ENCODE measurements at regions not wholly inside any gene's neighbourhood (a gene's known extent, or its start where the extent isn't known, plus 50 kb on each side); places are given as distances from the start of the nearest gene placed in this dataset.

- no peak for DNase-seq (ENCODE audit: low spot score in 2 of 2)
- TF ChIP-seq CTCF (IDR thresholded peaks at IDR 0.05) = no peak
- no peaks in the 10 kb centered on the region for H3K36me3 ChIP-seq
- H3K27me3 ChIP-seq = no peaks in the 10 kb centered on the region
- H3K27ac ChIP-seq = no peak overlapping the region
- no peaks in the 10 kb centered on the region for H3K4me1 ChIP-seq
- H3K9me3 ChIP-seq = no peaks in the 10 kb centered on the region
- intact Hi-C loops (cut with DNase I) = no loop called here
- H3K4me3 ChIP-seq = no peak overlapping the region
Measured at GRCh38 chr6:169388395-169389166, 134.9 kb upstream of the THBS2 start.

GRCh38 chr6:169387809-169388383 is 134.2 kb upstream of the THBS2 start:
- Histone ChIP-seq H3K9me3 (no peaks in the 10 kb centered on the region), H3K4me3 (no peak overlapping the region), H3K27me3 (no peaks in the 10 kb centered on the region), H3K4me1 (no peaks in the 10 kb centered on the region), H3K27ac (no peak overlapping the region), H3K36me3 (no peaks in the 10 kb centered on the region)
- no peak for TF ChIP-seq CTCF (IDR thresholded peaks at IDR 0.05)
- DNase-seq (ENCODE audit: low spot score in 2 of 2) = no peak
- intact Hi-C loops (cut with DNase I) = no loop called here

GRCh38 chr6:169386411-169387057 is 132.9 kb upstream of the THBS2 start:
- no peak overlapping the region for H3K4me3 ChIP-seq
- no peak for DNase-seq (ENCODE audit: low spot score in 2 of 2)
- TF ChIP-seq CTCF (IDR thresholded peaks at IDR 0.05) = no peak
- H3K27ac ChIP-seq = no peak overlapping the region
- no peaks in the 10 kb centered on the region for H3K27me3 ChIP-seq
- H3K9me3 ChIP-seq = no peaks in the 10 kb centered on the region
- H3K4me1 ChIP-seq = no peaks in the 10 kb centered on the region
- no peaks in the 10 kb centered on the region for H3K36me3 ChIP-seq
- intact Hi-C loops (cut with DNase I) = no loop called here

- Histone ChIP-seq H3K36me3 (no peaks in the 10 kb centered on the region), H3K27ac (no peak overlapping the region), H3K4me1 (no peaks in the 10 kb centered on the region), H3K4me3 (no peak overlapping the region), H3K9me3 (no peaks in the 10 kb centered on the region), H3K27me3 (no peaks in the 10 kb centered on the region)
- no peak for DNase-seq (ENCODE audit: low spot score in 2 of 2)
- intact Hi-C loops (cut with DNase I) = no loop called here
- TF ChIP-seq CTCF (IDR thresholded peaks at IDR 0.05) = no peak
Measured at GRCh38 chr6:169385237-169385880, 131.7 kb upstream of the THBS2 start.

DNA sequence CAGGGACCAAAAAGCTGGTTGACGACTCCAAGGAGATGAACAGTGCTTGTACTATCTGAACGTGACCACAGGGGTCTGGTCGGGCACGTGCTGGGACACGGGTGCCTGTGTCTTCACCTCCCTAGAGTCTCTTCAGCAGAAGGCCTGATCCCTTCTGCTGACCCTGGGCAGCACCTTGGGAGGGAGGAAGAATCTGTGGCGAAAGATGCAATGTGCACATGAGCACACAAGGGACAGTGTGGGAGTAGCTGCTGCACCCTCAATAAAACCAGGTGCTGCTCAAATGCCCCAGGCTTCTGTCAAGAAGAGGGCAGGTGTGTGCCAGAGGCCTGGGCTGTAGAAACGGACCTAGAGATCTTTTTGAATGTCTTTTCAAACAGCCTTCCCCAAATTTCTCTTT is 130.6 kb upstream of the THBS2 start:
- H3K36me3 ChIP-seq = no peaks in the 10 kb centered on the region
- no peak overlapping the region for H3K27ac ChIP-seq
- H3K4me1 ChIP-seq = no peaks in the 10 kb centered on the region
- no peaks in the 10 kb centered on the region for H3K9me3 ChIP-seq
- no peaks in the 10 kb centered on the region for H3K27me3 ChIP-seq
- TF ChIP-seq CTCF (IDR thresholded peaks at IDR 0.05) = no peak
- no peak for DNase-seq (ENCODE audit: low spot score in 2 of 2)
- intact Hi-C loops (cut with DNase I) = no loop called here
- no peak overlapping the region for H3K4me3 ChIP-seq

All from ascending aorta (tissue), 2 donors.